Stimulated activated naive CD8-positive, alpha-beta T cell treated with anti-CD3 and anti-CD28 coated beads, Interleukin-15, Interleukin-2, amounts not matched to agents 100 ng/mL and 50 ng/mL, for 24 hours (primary cell): ENCODE measurements at regions not wholly inside any gene's neighbourhood (a gene's known extent, or its start where the extent isn't known, plus 50 kb on each side); places are given as distances from the start of the nearest gene placed in this dataset.
A peak's percentile ranks its signal among the peaks of the same experiment; 100 is the strongest.

ENCODE experiments used
- H3K27ac Mint-ChIP-seq: one replicate; pipeline ENCODE4 v1.8.0; 2021; ENCODE audit warnings: mild to moderate bottlenecking, mixed read lengths
- H3K27me3 Mint-ChIP-seq: one replicate; pipeline ENCODE4 v1.8.0; 2021; ENCODE audit warnings: mixed read lengths
- H3K36me3 Mint-ChIP-seq: one replicate; pipeline ENCODE4 v1.8.0; 2021; ENCODE audit warnings: low read depth, mixed read lengths
- H3K4me1 Mint-ChIP-seq: one replicate; pipeline ENCODE4 v1.8.0; 2021; ENCODE audit warnings: low read depth, mixed read lengths
- H3K4me3 Mint-ChIP-seq: one replicate; pipeline ENCODE4 v1.8.0; 2021; ENCODE audit warnings: mild to moderate bottlenecking, mixed read lengths
- H3K9me3 Mint-ChIP-seq: one replicate; pipeline ENCODE4 v1.8.0; 2021; ENCODE audit warnings: mixed read lengths

GRCh38 chr13:40433577-40433976 lies 232.9 kb downstream of the FOXO1 start:
- Mint-ChIP-seq H3K4me1 (peaks cover 62% of the 10 kb centered on the region), H3K9me3 (no peaks in the 10 kb centered on the region), H3K27me3 (no peaks in the 10 kb centered on the region), H3K4me3 (no peak overlapping the region), H3K27ac (no peak overlapping the region), H3K36me3 (no peaks in the 10 kb centered on the region)

- Mint-ChIP-seq H3K36me3 (no peaks in the 10 kb centered on the region), H3K4me3 (no peak overlapping the region), H3K9me3 (no peaks in the 10 kb centered on the region), H3K27ac (peak overlapping the region; percentile 61), H3K27me3 (no peaks in the 10 kb centered on the region), H3K4me1 (peaks cover 72% of the 10 kb centered on the region)
Observed at GRCh38 chr13:40434516-40435397, 231.7 kb downstream of the FOXO1 start.

GRCh38 chr13:40438022-40438680 lies 228.3 kb downstream of the FOXO1 start:
- Mint-ChIP-seq H3K36me3 (no peaks in the 10 kb centered on the region), H3K27me3 (no peaks in the 10 kb centered on the region), H3K27ac (peak overlapping the region; percentile 93), H3K4me3 (peak overlapping the region; percentile 70), H3K4me1 (peaks cover 47% of the 10 kb centered on the region), H3K9me3 (no peaks in the 10 kb centered on the region)

GRCh38 chr13:40438999-40439797 lies 227.2 kb downstream of the FOXO1 start:
- Mint-ChIP-seq H3K9me3 (no peaks in the 10 kb centered on the region), H3K36me3 (no peaks in the 10 kb centered on the region), H3K27ac (peak overlapping the region; percentile 93), H3K4me3 (peak overlapping the region; percentile 70), H3K4me1 (peaks cover 45% of the 10 kb centered on the region), H3K27me3 (no peaks in the 10 kb centered on the region)

- Mint-ChIP-seq H3K9me3 (no peaks in the 10 kb centered on the region), H3K4me1 (peaks cover 43% of the 10 kb centered on the region), H3K27me3 (no peaks in the 10 kb centered on the region), H3K4me3 (no peak overlapping the region), H3K27ac (peak overlapping the region; percentile 2), H3K36me3 (no peaks in the 10 kb centered on the region)
Observed at GRCh38 chr13:40439928-40440327, 226.5 kb downstream of the FOXO1 start.

GRCh38 chr13:40440990-40441820 lies 225.2 kb downstream of the FOXO1 start:
- Mint-ChIP-seq H3K27me3 (no peaks in the 10 kb centered on the region), H3K27ac (no peak overlapping the region), H3K9me3 (no peaks in the 10 kb centered on the region), H3K4me1 (peaks cover 47% of the 10 kb centered on the region), H3K36me3 (no peaks in the 10 kb centered on the region), H3K4me3 (no peak overlapping the region)

GRCh38 chr13:40442231-40442630 lies 224.2 kb downstream of the FOXO1 start:
- H3K36me3 Mint-ChIP-seq, result no peaks in the 10 kb centered on the region
- H3K27me3 Mint-ChIP-seq, result no peaks in the 10 kb centered on the region
- H3K9me3 Mint-ChIP-seq, result no peaks in the 10 kb centered on the region
- H3K4me3 Mint-ChIP-seq, result no peak overlapping the region
- H3K27ac Mint-ChIP-seq, result no peak overlapping the region
- H3K4me1 Mint-ChIP-seq, result peaks cover 52% of the 10 kb centered on the region

GRCh38 chr13:40442826-40443225 lies 223.6 kb downstream of the FOXO1 start:
- Mint-ChIP-seq H3K4me1 (peaks cover 47% of the 10 kb centered on the region), H3K27me3 (no peaks in the 10 kb centered on the region), H3K36me3 (no peaks in the 10 kb centered on the region), H3K9me3 (no peaks in the 10 kb centered on the region), H3K27ac (no peak overlapping the region), H3K4me3 (no peak overlapping the region)

- Mint-ChIP-seq H3K9me3 (no peaks in the 10 kb centered on the region), H3K4me1 (peaks cover 33% of the 10 kb centered on the region), H3K36me3 (no peaks in the 10 kb centered on the region), H3K4me3 (no peak overlapping the region), H3K27me3 (no peaks in the 10 kb centered on the region), H3K27ac (no peak overlapping the region)
Observed at GRCh38 chr13:40444241-40444640, 222.2 kb downstream of the FOXO1 start.

- Mint-ChIP-seq H3K36me3 (no peaks in the 10 kb centered on the region), H3K9me3 (peaks cover 5% of the 10 kb centered on the region), H3K4me1 (peaks cover 25% of the 10 kb centered on the region), H3K27ac (peak overlapping the region; percentile 27), H3K4me3 (no peak overlapping the region), H3K27me3 (no peaks in the 10 kb centered on the region)
Observed at GRCh38 chr13:40445557-40445990, 220.9 kb downstream of the FOXO1 start.

- Mint-ChIP-seq H3K4me3 (no peak overlapping the region), H3K36me3 (no peaks in the 10 kb centered on the region), H3K27me3 (no peaks in the 10 kb centered on the region), H3K9me3 (peaks cover 5% of the 10 kb centered on the region), H3K27ac (no peak overlapping the region), H3K4me1 (peaks cover 29% of the 10 kb centered on the region)
Observed at GRCh38 chr13:40446365-40446764, 220.1 kb downstream of the FOXO1 start.

GRCh38 chr13:40447857-40448256 lies 218.6 kb downstream of the FOXO1 start:
- Mint-ChIP-seq H3K27ac (no peak overlapping the region), H3K4me1 (peaks cover 34% of the 10 kb centered on the region), H3K9me3 (peaks cover 5% of the 10 kb centered on the region), H3K36me3 (no peaks in the 10 kb centered on the region), H3K4me3 (no peak overlapping the region), H3K27me3 (no peaks in the 10 kb centered on the region)

- H3K27me3 Mint-ChIP-seq, result no peaks in the 10 kb centered on the region
- H3K9me3 Mint-ChIP-seq, result peaks cover 5% of the 10 kb centered on the region
- no peaks in the 10 kb centered on the region for H3K36me3 Mint-ChIP-seq
- H3K4me3 Mint-ChIP-seq, result no peak overlapping the region
- peaks cover 17% of the 10 kb centered on the region for H3K4me1 Mint-ChIP-seq
- H3K27ac Mint-ChIP-seq, result no peak overlapping the region
Observed at GRCh38 chr13:40452038-40452666, 214.3 kb downstream of the FOXO1 start.
